KMS-11 (cell line): ENCODE measurements at regions not wholly inside any gene's neighbourhood (a gene's known extent, or its start where the extent isn't known, plus 50 kb on each side); places are given as distances from the start of the nearest gene placed in this dataset.

Experiments
- H2AFZ ChIP-seq: fragments of 200-600 bp; sonication (generic); 2 replicates; pipeline ENCODE4 v1.6.1; 2016; ENCODE audit warnings: antibody characterized with exemption, mixed run types, low read depth
- H3K27ac ChIP-seq: fragments of 200-600 bp; sonication (generic); 2 replicates; pipeline ENCODE4 v1.6.1; 2016; ENCODE audit warnings: mild to moderate bottlenecking, mixed run types
- H3K27me3 ChIP-seq: fragments of 200-600 bp; sonication (generic); 2 replicates; pipeline ENCODE4 v1.6.1; 2017; ENCODE audit warnings: mild to moderate bottlenecking, low read depth, mixed run types, moderate library complexity; ENCODE audit not compliant: insufficient read depth
- H3K36me3 ChIP-seq: fragments of 200-600 bp; sonication (generic); 2 replicates; pipeline ENCODE4 v1.6.1; 2017; ENCODE audit warnings: mild to moderate bottlenecking, mixed run types; ENCODE audit not compliant: insufficient read depth
- H3K4me1 ChIP-seq: fragments of 200-600 bp; sonication (generic); 2 replicates; pipeline ENCODE4 v1.6.1; 2016; ENCODE audit warnings: mild to moderate bottlenecking, low read depth, mixed run types; ENCODE audit not compliant: poor library complexity, severe bottlenecking
- H3K4me2 ChIP-seq: fragments of 200-600 bp; sonication (generic); 2 replicates; pipeline ENCODE4 v1.7.0; 2016; ENCODE audit warnings: mild to moderate bottlenecking, mixed run types
- H3K4me3 ChIP-seq: fragments of 200-600 bp; sonication (generic); IDR thresholded peaks from 2 replicates; pipeline ENCODE4 v1.6.1; 2017; ENCODE audit warnings: low read depth, low read length, mixed read lengths; ENCODE audit not compliant: insufficient read depth
- H3K79me2 ChIP-seq: fragments of 200-600 bp; sonication (generic); 2 replicates; pipeline ENCODE4 v1.6.1; 2016; ENCODE audit warnings: low read depth, mixed run types; ENCODE audit not compliant: insufficient read depth
- H3K9ac ChIP-seq: fragments of 200-600 bp; sonication (generic); 2 replicates; pipeline ENCODE4 v1.6.1; 2016; ENCODE audit warnings: mild to moderate bottlenecking, mixed run types
- H4K20me1 ChIP-seq: fragments of 200-600 bp; sonication (generic); 2 replicates; pipeline ENCODE4 v1.6.1; 2016; ENCODE audit warnings: mild to moderate bottlenecking, mixed run types; ENCODE audit not compliant: insufficient read depth
- TF ChIP-seq, protein P1 (sequence below): fragments of 200-600 bp; sonication (generic); conservative IDR thresholded peaks from 2 replicates; pipeline ENCODE4 v1.6.1; 2017; ENCODE audit warnings: low read depth, mild to moderate bottlenecking, antibody characterized with exemption, low read length, moderate library complexity, mixed read lengths

DNA sequence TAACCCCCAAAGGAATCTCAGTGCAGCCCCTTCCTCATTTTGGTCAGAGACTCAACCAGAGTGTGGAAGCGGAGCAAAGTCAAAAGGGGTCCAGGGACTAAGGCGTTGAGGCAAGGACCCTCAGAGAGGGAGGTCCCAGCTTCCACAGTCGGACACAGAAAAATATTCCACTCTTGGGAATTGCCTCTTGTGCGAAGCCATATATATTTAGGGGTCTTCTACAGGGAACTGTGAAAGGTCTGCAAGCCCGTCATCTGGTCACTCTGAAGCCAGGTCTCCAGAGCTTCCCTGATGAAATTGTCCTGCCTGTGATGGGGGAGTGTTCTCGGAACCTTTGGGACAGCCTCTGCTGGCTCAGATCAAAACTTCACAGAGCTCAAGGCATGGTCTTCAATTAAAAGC lies 160.8 kb downstream of the TBXT start:
- TF ChIP-seq, protein P1, sequence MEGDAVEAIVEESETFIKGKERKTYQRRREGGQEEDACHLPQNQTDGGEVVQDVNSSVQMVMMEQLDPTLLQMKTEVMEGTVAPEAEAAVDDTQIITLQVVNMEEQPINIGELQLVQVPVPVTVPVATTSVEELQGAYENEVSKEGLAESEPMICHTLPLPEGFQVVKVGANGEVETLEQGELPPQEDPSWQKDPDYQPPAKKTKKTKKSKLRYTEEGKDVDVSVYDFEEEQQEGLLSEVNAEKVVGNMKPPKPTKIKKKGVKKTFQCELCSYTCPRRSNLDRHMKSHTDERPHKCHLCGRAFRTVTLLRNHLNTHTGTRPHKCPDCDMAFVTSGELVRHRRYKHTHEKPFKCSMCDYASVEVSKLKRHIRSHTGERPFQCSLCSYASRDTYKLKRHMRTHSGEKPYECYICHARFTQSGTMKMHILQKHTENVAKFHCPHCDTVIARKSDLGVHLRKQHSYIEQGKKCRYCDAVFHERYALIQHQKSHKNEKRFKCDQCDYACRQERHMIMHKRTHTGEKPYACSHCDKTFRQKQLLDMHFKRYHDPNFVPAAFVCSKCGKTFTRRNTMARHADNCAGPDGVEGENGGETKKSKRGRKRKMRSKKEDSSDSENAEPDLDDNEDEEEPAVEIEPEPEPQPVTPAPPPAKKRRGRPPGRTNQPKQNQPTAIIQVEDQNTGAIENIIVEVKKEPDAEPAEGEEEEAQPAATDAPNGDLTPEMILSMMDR, result no peak

GRCh38 chr6:166005944-166006899 lies 161.4 kb downstream of the TBXT start:
- no peak overlapping the region for H3K4me2 ChIP-seq

More for the DNA sequence above, 160.8 kb downstream of the TBXT start:
- H3K36me3 ChIP-seq, result no peaks in the 10 kb centered on the region
- H4K20me1 ChIP-seq, result no peaks in the 10 kb centered on the region
- no peaks in the 10 kb centered on the region for H3K4me1 ChIP-seq
- H3K79me2 ChIP-seq, result no peaks in the 10 kb centered on the region
- no peaks in the 10 kb centered on the region for H3K27me3 ChIP-seq
- no peak overlapping the region for H3K9ac ChIP-seq
- H2AFZ ChIP-seq, result no peak overlapping the region
- no peak overlapping the region for H3K4me3 ChIP-seq
- no peak overlapping the region for H3K27ac ChIP-seq
- H3K4me2 ChIP-seq, result no peak overlapping the region

GRCh38 chr6:166005401-166005943 lies 162.2 kb downstream of the TBXT start:
- no peaks in the 10 kb centered on the region for H4K20me1 ChIP-seq
- H3K4me2 ChIP-seq, result no peak overlapping the region
- H3K4me1 ChIP-seq, result no peaks in the 10 kb centered on the region
- H2AFZ ChIP-seq, result no peak overlapping the region
- no peak overlapping the region for H3K4me3 ChIP-seq
- H3K27ac ChIP-seq, result no peak overlapping the region
- no peaks in the 10 kb centered on the region for H3K36me3 ChIP-seq
- H3K27me3 ChIP-seq, result no peaks in the 10 kb centered on the region
- H3K9ac ChIP-seq, result no peak overlapping the region
- no peaks in the 10 kb centered on the region for H3K79me2 ChIP-seq
- TF ChIP-seq, protein P1, result no peak

More at GRCh38 chr6:166005944-166006899, 161.4 kb downstream of the TBXT start:
- Histone ChIP-seq H3K36me3 (no peaks in the 10 kb centered on the region), H4K20me1 (no peaks in the 10 kb centered on the region), H3K9ac (no peak overlapping the region), H3K27me3 (no peaks in the 10 kb centered on the region), H2AFZ (no peak overlapping the region), H3K27ac (no peak overlapping the region), H3K4me1 (no peaks in the 10 kb centered on the region), H3K79me2 (no peaks in the 10 kb centered on the region), H3K4me3 (no peak overlapping the region)
- TF ChIP-seq, protein P1, result no peak

- Histone ChIP-seq H3K27me3 (no peaks in the 10 kb centered on the region), H3K79me2 (no peaks in the 10 kb centered on the region), H2AFZ (no peak overlapping the region), H3K9ac (no peak overlapping the region), H3K36me3 (no peaks in the 10 kb centered on the region), H3K4me3 (no peak overlapping the region), H3K4me2 (no peak overlapping the region), H3K27ac (no peak overlapping the region), H4K20me1 (no peaks in the 10 kb centered on the region), H3K4me1 (no peaks in the 10 kb centered on the region)
- TF ChIP-seq, protein P1, result no peak
Measured at GRCh38 chr6:166004876-166005275, 162.8 kb downstream of the TBXT start.
